IMR-90 (cell line): ENCODE measurements at regions not wholly inside any gene's neighbourhood (a gene's known extent, or its start where the extent isn't known, plus 50 kb on each side); places are given as distances from the start of the nearest gene placed in this dataset.

Source experiments
- ATAC-seq: fragments of 200-7000 bp; cut with Tn5 transposase; 2 replicates; pipeline ENCODE4 v1.9.1; 2020; ENCODE audit warnings: low read depth, mild to moderate bottlenecking, moderate library complexity
- BruUV-seq: library from RNA; stranded (reverse); fragments of 400-500 nt; replicated peaks from 2 replicates; lab custom pipeline; 2021; lab: Mats Ljungman, UMichigan
- CTCF ChIA-PET: fragments of 300-600 bp; formaldehyde crosslinking; extraction: SDS; loops from one replicate; lab custom pipeline; 2021; ENCODE audit warnings: antibody characterized with exemption; lab: Yijun Ruan, JAX
- POLR2A ChIA-PET: fragments of 300-600 bp; sonication (Branson Sonifier 250); formaldehyde crosslinking; loops from one replicate; lab custom pipeline; 2022; ENCODE audit warnings: antibody characterized with exemption; ENCODE audit not compliant: unreplicated experiment; lab: Charles Lee
- DNase-seq: peaks from one replicate; pipeline ENCODE4 v3.0.0; 2013
- H2AFZ ChIP-seq: replicated peaks from 2 replicates; pipeline ENCODE3; 2013; ENCODE audit warnings: low read length, mild to moderate bottlenecking; ENCODE audit not compliant: poor library complexity
- H2AK5ac ChIP-seq: 2 replicates; pipeline ENCODE4 v1.6.1; 2013; ENCODE audit warnings: low read depth, low read length, inconsistent platforms
- H2AK9ac ChIP-seq: replicated peaks from 2 replicates; pipeline ENCODE3; 2013; ENCODE audit warnings: mild to moderate bottlenecking, low read depth, low read length, moderate library complexity; ENCODE audit not compliant: poor library complexity
- H2BK120ac ChIP-seq: 2 replicates; pipeline ENCODE4 v1.6.1; 2013; ENCODE audit warnings: low read depth, low read length, inconsistent platforms
- H2BK15ac ChIP-seq: 3 replicates; pipeline ENCODE4 v1.6.1; 2013; ENCODE audit warnings: low read depth, low read length, inconsistent platforms
- H2BK20ac ChIP-seq: 2 replicates; pipeline ENCODE4 v1.6.1; 2013; ENCODE audit warnings: low read depth, mild to moderate bottlenecking, inconsistent platforms, low read length, moderate library complexity
- H2BK5ac ChIP-seq: 2 replicates; pipeline ENCODE4 v1.6.1; 2013; ENCODE audit warnings: mild to moderate bottlenecking, low read depth, low read length, inconsistent platforms; ENCODE audit not compliant: poor library complexity, severe bottlenecking
- H3K14ac ChIP-seq: replicated peaks from 2 replicates; pipeline ENCODE4 v1.6.1; 2013; ENCODE audit warnings: low read depth, low read length, inconsistent platforms
- H3K18ac ChIP-seq: 2 replicates; pipeline ENCODE4 v1.6.1; 2013; ENCODE audit warnings: low read depth, low read length, control low read depth
- H3K23ac ChIP-seq: 2 replicates; pipeline ENCODE4 v1.6.1; 2013; ENCODE audit warnings: low read depth, low read length, inconsistent platforms
- H3K27ac ChIP-seq: 2 replicates; pipeline ENCODE4 v1.5.1; 2013; ENCODE audit warnings: mild to moderate bottlenecking, control low read depth, low read length; ENCODE audit not compliant: insufficient read depth
- H3K27me3 ChIP-seq: 2 replicates; pipeline ENCODE4 v1.6.1; 2013; ENCODE audit warnings: low read length; ENCODE audit not compliant: control insufficient read depth, insufficient read depth
- H3K36me3 ChIP-seq: 2 replicates; pipeline ENCODE4 v1.6.1; 2013; ENCODE audit warnings: low read length, mixed read lengths; ENCODE audit not compliant: control insufficient read depth, insufficient read depth
- H3K4ac ChIP-seq: 2 replicates; pipeline ENCODE4 v1.6.1; 2013; ENCODE audit warnings: low read depth, low read length, inconsistent platforms
- H3K4me1 ChIP-seq: 2 replicates; pipeline ENCODE4 v1.6.1; 2013; ENCODE audit warnings: low read length, mixed read lengths; ENCODE audit not compliant: control insufficient read depth, insufficient read depth
- H3K4me2 ChIP-seq: 2 replicates; pipeline ENCODE4 v1.6.1; 2013; ENCODE audit warnings: low read depth, mild to moderate bottlenecking, control low read depth, low read length, moderate library complexity
- H3K4me3 ChIP-seq: 2 replicates; pipeline ENCODE4 v1.5.1; 2013; ENCODE audit warnings: low read depth, mild to moderate bottlenecking, control low read depth, low read length, moderate library complexity; ENCODE audit not compliant: insufficient read depth
- H3K56ac ChIP-seq: 2 replicates; pipeline ENCODE4 v1.6.1; 2013; ENCODE audit warnings: low read length, inconsistent platforms; ENCODE audit not compliant: insufficient read depth; ENCODE audit errors: extremely low read depth
- H3K79me1 ChIP-seq, 2 experiments: 2 replicates each; pipeline ENCODE4 v1.6.1; 2013; ENCODE audit warnings: low read length in 2 of 2, inconsistent platforms in 1 of 2, low read depth in 1 of 2
- H3K9ac ChIP-seq: 2 replicates; pipeline ENCODE4 v1.6.1; 2013; ENCODE audit warnings: low read depth, low read length, control low read depth
- H3K9me1 ChIP-seq: 2 replicates; pipeline ENCODE4 v1.6.1; 2013; ENCODE audit warnings: low read length, inconsistent platforms; ENCODE audit not compliant: insufficient read depth
- H3K9me3 ChIP-seq: 2 replicates; pipeline ENCODE4 v1.6.1; 2013; ENCODE audit warnings: low read length; ENCODE audit not compliant: control insufficient read depth, insufficient read depth
- H4K20me1 ChIP-seq: 2 replicates; pipeline ENCODE4 v1.6.1; 2013; ENCODE audit warnings: low read length, inconsistent platforms; ENCODE audit not compliant: insufficient read depth
- H4K5ac ChIP-seq: 2 replicates; pipeline ENCODE4 v1.6.1; 2013; ENCODE audit warnings: mild to moderate bottlenecking, low read depth, low read length, control low read depth
- H4K8ac ChIP-seq, 2 experiments: 2 replicates each; pipeline ENCODE4 v1.6.1; 2013; ENCODE audit warnings: low read depth in 2 of 2, low read length in 2 of 2, control low read depth in 1 of 2, inconsistent platforms in 1 of 2
- H4K91ac ChIP-seq: 2 replicates; pipeline ENCODE4 v1.6.1; 2013; ENCODE audit warnings: low read depth, low read length, inconsistent platforms; ENCODE audit not compliant: insufficient read depth
- BHLHE40 ChIP-seq: fragments of 150-350 bp; IDR thresholded peaks from 2 replicates; pipeline ENCODE4 v1.6.1; 2016; ENCODE audit warnings: mild to moderate bottlenecking, low read depth, low read length
- CEBPB ChIP-seq: IDR thresholded peaks from 2 replicates; pipeline ENCODE4 v1.6.1; 2012; ENCODE audit warnings: low read depth, low read length, improper control_type of control experiment
- CTCF ChIP-seq: conservative IDR thresholded peaks from 2 replicates; pipeline ENCODE4 v1.5.1; 2012; ENCODE audit warnings: mild to moderate bottlenecking, low read depth, low read length, improper control_type of control experiment
- FOS ChIP-seq: fragments of 150-350 bp; IDR thresholded peaks from 2 replicates; pipeline ENCODE4 v1.6.1; 2016; ENCODE audit warnings: low read depth, low read length
- MAFK ChIP-seq: IDR thresholded peaks from 2 replicates; pipeline ENCODE4 v1.6.1; 2012; ENCODE audit warnings: low read depth, low read length, improper control_type of control experiment
- NFE2L2 ChIP-seq: fragments of 150-350 bp; IDR thresholded peaks from 2 replicates; pipeline ENCODE4 v1.6.1; 2016; ENCODE audit warnings: low read depth, mild to moderate bottlenecking, low read length
- RAD21 ChIP-seq: IDR thresholded peaks from 2 replicates; pipeline ENCODE4 v1.6.1; 2012; ENCODE audit warnings: low read length, improper control_type of control experiment
- RCOR1 ChIP-seq: IDR thresholded peaks from 2 replicates; pipeline ENCODE4 v1.6.1; 2012; ENCODE audit warnings: mild to moderate bottlenecking, low read length, improper control_type of control experiment; ENCODE audit not compliant: insufficient replicate concordance
- RFX5 ChIP-seq: IDR thresholded peaks from 2 replicates; pipeline ENCODE4 v1.8.0; 2012; ENCODE audit warnings: low read depth, mild to moderate bottlenecking, low read length, moderate library complexity
- SMC3 ChIP-seq: fragments of 150-350 bp; IDR thresholded peaks from 2 replicates; pipeline ENCODE4 v1.6.1; 2016; ENCODE audit warnings: low read depth, mild to moderate bottlenecking, antibody characterized with exemption, low read length, moderate library complexity
- WGBS, 2 experiments: methylation state at CpG; one replicate each; pipeline versions ENCODE4 v1.1.5 to v1.1.7; 2013; ENCODE audit warnings: missing lambda C conversion rate in 2 of 2; ENCODE audit not compliant: insufficient read length in 1 of 2; ENCODE audit errors: extremely low coverage in 2 of 2; 5-methylcytosine and 5-hydroxymethylcytosine counted together
- dilution Hi-C: fragments of 300-500 bp; cut with HindIII; formaldehyde crosslinking; loops from one replicate; pipeline ENCODE4 v1.14.3; 2018; ENCODE audit warnings: low sequenced_read_pairs; ENCODE audit not compliant: unreplicated experiment
- in situ Hi-C: fragments of 300-500 bp; cut with MboI; formaldehyde crosslinking; loops from 3 replicates; pipeline ENCODE4 v1.14.3; 2019; ENCODE audit warnings: low sequenced_read_pairs, inconsistent platforms, mixed read lengths
- intact Hi-C: fragments of 100-400 bp; cut with micrococcal nuclease; formaldehyde crosslinking; loops from 2 replicates; pipeline ENCODE4 v1.10.0; 2022

- Histone ChIP-seq H3K27ac (peak overlapping the region; percentile 4), H2AFZ (no peak overlapping the region)
These were observed 222.0 kb upstream of the FN1 start for GRCh38 chr2:215657844-215658243.

More at GRCh38 chr2:215657844-215658243, 222.0 kb upstream of the FN1 start:
- peak overlapping the region; percentile 98 for H2BK5ac ChIP-seq
- H2AK9ac ChIP-seq, result no peak overlapping the region
- TF ChIP-seq MAFK, result peak; percentile 72
- peak; percentile 67 for TF ChIP-seq BHLHE40
- peak; percentile 32; the same call in 1 of the 2 replicates for TF ChIP-seq SMC3
- TF ChIP-seq CEBPB, result peak; percentile 31; the same call in 1 of the 2 replicates
- peak; percentile 53 for TF ChIP-seq RAD21
- TF ChIP-seq RFX5, result no peak
- no peak for TF ChIP-seq RCOR1
- TF ChIP-seq CTCF, result peak; percentile 8; the same call in 1 of the 2 replicates
- 0 out of 2 replicates have a peak, but pooled peaks have one; percentile 20 for TF ChIP-seq NFE2L2
- TF ChIP-seq FOS, result peak; percentile 100
- dilution Hi-C loops, result no loop called here
- H3K27me3 ChIP-seq, result no peaks in the 10 kb centered on the region
- no peak overlapping the region for H3K14ac ChIP-seq
- peak overlapping the region; percentile 55; the same call in 1 of the 2 replicates for H2BK20ac ChIP-seq
- no peaks in the 10 kb centered on the region for H4K20me1 ChIP-seq
- peaks cover 16% of the 10 kb centered on the region for H3K4me1 ChIP-seq
- no peaks in the 10 kb centered on the region for H3K9me3 ChIP-seq
- WGBS, 2 experiments, result no CpG with 5 or more reads among the region's 5 CpGs
- peak overlapping the region; percentile 0; the same call in 1 of the 2 replicates for H3K4me2 ChIP-seq
- no TSS peak for BruUV-seq
- no peaks in the 10 kb centered on the region for H3K36me3 ChIP-seq
- intact Hi-C loops, result loop anchor here (5.0 kb wide), 1 partner anchor 131 kb away; no protein-coding TSS in a partner anchor
- ATAC-seq (peak; percentile 89), DNase-seq (peak; percentile 99)
- ChIA-PET CTCF (interaction anchor here (0.6 kb wide), 1 partner anchor 45 kb away, joined by 4 read pairs; no protein-coding TSS in a partner anchor), POLR2A (interaction anchor here (1.1 to 1.5 kb wide), 2 partner anchors 222 to 224 kb away, joined by 3 to 6 read pairs; no protein-coding TSS in a partner anchor)
- peak overlapping the region; percentile 83; the same call in 1 of the 2 replicates for H2BK120ac ChIP-seq
- in situ Hi-C loops, result no loop called here
- H3K4ac ChIP-seq, result peak overlapping the region; percentile 39; the same call in 1 of the 2 replicates
- peak overlapping the region; percentile 11; the same call in 1 of the 2 replicates for H3K56ac ChIP-seq
- peak overlapping the region; percentile 5; the same call in 1 of the 2 replicates for H3K18ac ChIP-seq
- H2AK5ac ChIP-seq, result no peak overlapping the region
- 0 out of 2 replicates have a peak overlapping the region, but pooled peaks have one; percentile 11 for H4K5ac ChIP-seq
- no peak overlapping the region; the same call in 1 of the 2 replicates for H3K9ac ChIP-seq
- peaks cover 0 to 9% of the 10 kb centered on the region in 2 experiments; a peak in 1 of 4 replicates for H3K79me1 ChIP-seq
- H3K9me1 ChIP-seq, result peaks cover 14% of the 10 kb centered on the region; the same call in 1 of the 2 replicates
- H3K4me3 ChIP-seq, result no peak overlapping the region
- H2BK15ac ChIP-seq, result no peak overlapping the region
- no peak overlapping the region for H4K91ac ChIP-seq
- H3K23ac ChIP-seq, result no peak overlapping the region
- H4K8ac ChIP-seq, result peak overlapping the region in 1 of 2 experiments; percentile 74; a peak in 1 of 4 replicates
